Activated gamma-delta T cell (primary cell): ENCODE measurements at regions not wholly inside any gene's neighbourhood (a gene's known extent, or its start where the extent isn't known, plus 50 kb on each side); places are given as distances from the start of the nearest gene placed in this dataset.
"Not testable (repeated sequence)": the region's sequence is repeated elsewhere in the genome, so short reads cannot be mapped to it uniquely, and the experiment has no call there.

Source experiments
- DNase-seq: peaks from one replicate; lab custom pipeline; 2025; lab: John Stamatoyannopoulos, UW

DNA sequence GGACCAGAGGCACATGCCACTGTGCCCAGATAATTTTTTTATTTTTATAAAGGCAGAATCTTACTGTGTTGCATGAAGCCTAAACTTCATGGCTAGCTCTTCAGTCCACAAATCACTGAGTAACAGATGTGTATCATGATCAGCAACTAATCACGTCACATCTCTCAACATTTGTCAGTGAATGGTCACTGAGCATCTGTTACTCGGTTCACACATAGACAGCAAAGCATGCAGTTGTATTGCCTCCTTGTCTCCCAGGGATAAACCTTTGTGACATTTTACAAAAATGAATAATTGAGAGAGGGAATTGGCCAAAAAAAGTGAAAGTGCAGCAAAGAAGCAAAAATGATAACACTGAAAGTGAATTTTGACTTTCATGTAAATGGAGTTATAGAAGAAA, 85.9 kb upstream of the BTG1 start:
- DNase-seq, result not testable (repeated sequence)

DNA sequence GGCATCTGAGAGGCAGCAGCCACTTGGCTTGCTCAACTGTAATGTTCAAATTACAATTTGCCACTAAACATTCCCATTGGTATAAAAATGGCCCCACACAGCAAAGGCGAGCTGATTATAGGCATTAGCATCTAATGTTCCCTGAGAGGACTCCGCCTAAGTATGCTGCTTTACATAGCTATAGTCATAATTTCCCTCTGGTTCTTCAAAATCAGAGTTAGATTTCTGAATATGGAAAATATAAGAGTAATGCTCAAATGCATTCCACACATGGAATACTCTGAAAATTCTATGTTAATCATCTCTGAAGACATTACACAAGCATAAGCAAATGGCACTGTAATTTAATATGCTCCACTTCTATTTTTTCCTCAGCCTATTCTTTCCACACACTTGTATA, 83.7 kb upstream of the BTG1 start:
- no peak for DNase-seq

DNA sequence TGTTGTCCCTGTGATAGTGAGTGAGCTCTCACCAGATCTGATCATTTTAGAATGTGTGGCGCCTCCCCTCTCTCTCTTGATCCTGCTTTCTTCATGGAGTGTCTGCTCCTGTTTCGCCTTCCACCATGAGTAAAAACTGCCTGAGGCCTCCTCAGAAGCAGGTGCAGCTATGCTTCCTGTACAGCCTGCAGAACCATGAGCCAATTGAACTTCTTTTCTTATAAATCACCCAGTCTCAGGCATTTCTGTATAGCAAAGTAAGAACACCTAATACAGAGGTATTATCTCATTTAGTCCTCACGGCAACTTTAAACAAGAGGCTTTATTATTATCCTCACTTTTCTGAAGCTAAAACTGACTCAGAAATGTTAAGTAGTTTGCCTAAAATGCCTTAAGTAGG, 81.3 kb upstream of the BTG1 start:
- no peak for DNase-seq

DNA sequence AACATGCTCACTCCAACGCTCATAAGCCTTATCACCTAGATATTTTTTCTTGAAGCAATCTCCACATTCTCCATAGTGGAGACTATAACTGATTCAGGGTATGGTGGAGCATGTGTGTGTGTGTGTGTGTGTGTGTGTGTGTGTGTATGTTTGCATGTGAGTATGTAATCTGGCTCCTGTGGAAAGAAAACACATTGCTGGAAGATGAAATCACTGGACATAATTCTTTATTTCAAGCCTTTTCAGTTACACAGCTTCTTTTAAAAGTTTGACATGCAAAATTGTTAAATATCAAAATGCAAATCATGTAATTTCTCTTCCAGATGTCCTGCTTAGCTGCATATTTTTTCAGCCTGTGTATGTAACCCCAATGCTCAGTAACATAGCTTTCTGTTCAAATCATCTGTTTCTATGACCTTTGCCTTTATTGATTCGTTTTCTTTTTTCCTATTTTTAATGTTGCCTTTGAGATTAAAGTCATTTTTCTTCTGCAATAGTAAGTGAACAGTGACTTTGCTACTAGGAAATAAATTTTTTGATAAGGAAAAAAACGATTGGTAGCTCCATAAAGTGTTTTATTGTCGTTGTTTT, 80.5 kb upstream of the BTG1 start:
- DNase-seq, result no peak

DNA sequence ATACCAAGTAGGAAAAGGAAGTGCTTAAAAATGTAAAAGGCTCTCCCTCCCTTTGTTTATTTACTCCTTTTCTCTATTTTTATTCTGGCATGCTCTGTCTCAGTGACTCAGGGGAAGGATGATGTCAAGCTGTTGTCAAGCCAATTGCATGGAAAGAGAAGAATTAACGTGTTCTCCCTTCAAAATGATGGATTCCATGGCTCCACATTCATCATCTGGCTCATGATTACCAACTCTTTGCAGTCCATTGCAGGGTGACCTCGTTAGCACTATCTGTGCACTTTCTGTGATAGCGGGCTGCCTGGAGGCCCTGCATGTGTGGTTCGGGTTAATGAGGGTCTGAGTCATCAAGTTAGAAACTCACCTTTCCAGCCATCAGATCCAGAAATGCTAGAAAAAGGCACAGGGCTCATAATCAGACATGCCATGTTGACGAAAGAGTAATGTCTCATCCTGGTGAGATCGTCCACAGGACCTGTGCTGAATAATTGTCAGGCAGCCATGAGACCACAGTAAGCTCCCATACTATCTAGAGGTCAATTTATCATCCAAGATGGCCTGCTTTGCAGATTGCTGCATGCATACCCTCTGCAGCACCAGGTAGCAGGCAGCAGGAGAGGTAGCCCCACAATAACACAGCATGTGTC, 79.2 kb upstream of the BTG1 start:
- no peak for DNase-seq

DNA sequence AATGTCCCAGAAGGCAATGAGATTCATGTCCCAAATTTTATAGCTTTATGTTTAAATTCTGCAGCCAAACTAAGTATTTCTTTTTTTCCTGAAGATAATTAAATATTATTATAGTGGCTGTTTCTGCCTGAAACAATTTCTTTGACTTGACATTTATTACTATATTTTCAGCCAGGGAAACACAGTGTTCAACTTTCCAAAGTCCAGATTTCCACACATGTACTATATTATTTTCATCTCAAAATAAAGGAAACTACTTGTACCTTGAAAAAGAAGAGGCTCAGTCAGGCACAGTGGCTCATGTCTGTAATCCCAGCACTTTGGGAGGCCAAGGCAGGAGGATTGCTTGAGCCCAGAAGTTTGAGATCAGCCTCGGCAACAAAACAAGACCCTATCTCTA, 77.8 kb upstream of the BTG1 start:
- DNase-seq, result no peak

DNA sequence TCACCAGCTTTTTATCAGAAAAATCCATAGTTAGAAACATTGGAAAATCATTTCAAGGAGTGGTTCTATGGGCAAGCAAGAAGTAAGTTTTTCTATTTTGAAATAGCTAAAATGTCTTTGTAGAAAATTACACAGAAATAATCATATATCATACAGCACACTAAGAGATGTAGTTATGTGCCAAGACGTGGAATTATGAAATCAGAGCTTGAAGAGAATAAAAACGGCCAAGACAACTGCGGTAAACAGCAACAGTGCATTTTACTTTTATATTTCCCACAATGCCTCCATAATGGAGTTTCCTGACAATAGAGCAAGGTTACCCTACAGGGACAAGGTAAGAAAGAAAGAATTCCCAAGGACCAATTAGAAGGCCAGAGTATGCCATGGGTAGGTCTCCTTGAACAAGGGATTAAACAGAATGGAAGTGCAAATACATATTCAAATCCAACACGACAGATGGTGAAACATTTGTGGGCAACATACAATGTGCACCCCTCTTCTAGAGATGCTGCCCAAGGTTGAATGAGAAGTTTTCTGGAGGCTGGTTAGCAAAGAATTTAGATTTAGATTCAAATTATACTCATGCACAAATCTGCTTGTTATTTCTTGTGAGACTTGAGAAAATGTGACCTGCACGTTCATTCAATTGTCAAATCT, 76.1 kb upstream of the BTG1 start:
- no peak for DNase-seq

DNA sequence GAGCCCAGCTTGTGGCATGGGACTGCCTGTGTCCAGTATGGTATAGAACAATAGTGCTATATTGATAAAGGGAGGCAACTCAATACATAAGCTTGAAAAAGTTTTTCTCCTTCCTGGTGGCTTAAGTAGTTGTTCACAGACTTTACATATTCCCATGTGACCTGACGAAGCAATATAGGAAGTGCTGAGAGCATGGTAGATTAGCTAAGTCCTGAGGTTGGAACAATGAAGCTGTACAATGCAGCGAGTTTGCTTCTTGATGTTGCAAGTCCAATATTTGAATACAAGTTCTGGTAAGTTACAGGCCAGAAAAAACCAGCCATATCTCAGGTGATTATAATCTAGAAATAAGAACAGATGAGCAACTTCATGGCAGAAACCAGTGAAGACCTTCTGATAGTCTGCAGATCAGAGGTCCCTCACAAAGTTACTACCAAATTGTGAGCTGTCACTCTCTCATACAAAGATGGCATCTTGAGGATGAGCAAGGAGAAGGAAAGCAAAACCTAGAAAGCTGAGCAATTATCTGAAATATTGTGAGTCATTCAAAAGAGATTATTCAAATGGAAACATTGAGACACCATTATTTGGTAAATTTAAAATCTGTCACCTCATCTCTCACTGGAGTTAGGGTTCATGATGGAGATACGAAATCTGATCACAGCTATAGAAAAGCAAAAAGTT, 72.9 kb upstream of the BTG1 start:
- no peak for DNase-seq

DNA sequence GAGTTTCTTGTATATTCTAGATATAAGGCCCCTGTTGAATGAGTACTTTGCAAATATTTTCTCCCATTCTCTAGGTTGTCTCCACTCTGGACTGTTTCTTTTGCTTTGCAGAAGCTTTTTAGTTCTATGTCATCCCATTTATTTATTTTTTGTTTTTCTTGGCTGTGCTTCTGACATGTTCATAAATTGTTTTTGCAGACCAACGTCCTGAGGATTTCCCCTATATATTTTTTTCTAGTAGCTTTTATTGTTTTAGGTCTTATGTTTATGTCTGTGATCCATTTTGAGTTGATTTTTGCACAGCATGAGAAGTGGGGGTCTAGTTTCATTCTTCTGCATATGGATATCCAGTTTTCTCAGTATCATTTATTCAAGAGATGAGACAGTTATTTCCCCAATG, 70.4 kb upstream of the BTG1 start:
- DNase-seq, result no peak

DNA sequence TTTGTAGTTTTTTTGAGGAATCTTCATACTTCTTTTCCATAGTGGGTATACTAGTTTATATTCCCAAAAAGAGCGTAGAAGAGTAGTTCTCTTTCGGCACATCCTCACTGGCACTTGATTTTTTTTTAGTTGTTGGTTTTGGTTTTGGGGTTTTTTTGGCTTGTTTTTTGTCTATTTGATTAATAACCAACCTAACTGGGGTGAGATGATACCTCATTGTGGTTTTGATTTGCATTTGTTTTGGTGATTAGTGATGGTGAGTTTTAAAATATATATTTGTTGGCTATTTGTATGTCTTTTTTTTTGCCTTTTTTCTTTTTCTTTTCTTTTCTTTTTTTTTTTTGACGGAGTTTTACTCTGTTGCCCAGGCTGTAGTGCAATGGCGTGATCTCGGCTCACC, 69.7 kb upstream of the BTG1 start:
- DNase-seq, result no peak

DNA sequence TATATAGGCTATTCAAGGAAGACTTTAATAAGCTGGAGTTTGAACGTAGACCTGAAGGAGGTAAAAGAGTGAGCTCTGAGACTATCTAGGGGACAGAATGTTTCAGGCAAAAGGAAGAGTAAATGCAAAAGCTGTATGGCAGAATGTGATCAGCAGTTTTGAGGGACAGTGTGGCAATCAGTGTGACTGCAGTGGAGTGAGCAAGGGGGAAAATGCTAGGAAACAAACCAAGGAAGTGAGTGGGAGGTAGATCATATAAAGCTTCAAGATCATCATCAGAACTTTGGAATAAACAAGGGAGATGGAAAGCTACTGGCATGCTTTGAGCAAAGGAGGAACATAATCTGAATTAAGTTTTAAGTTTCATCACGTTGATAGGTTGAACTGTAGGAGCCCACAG, 67.5 kb upstream of the BTG1 start:
- no peak for DNase-seq

DNA sequence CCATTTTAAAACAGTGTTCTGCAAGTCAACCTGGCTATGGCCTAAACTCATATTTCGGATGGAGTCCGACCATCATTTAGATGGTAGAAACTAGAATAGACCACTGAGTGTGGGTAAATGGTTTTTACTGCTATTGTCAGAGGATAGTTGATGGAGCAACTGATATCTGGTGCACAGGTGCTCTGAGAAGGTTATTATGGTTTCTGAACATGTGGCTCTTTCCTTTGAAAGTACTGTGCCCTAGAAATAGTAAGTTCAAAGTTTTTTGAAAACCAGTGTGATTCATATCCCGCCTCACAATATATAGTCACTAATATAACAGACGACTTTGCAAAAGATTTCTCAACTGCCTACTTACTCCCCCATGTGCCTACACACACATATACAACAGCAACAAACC, 64.4 kb upstream of the BTG1 start:
- DNase-seq, result no peak

DNA sequence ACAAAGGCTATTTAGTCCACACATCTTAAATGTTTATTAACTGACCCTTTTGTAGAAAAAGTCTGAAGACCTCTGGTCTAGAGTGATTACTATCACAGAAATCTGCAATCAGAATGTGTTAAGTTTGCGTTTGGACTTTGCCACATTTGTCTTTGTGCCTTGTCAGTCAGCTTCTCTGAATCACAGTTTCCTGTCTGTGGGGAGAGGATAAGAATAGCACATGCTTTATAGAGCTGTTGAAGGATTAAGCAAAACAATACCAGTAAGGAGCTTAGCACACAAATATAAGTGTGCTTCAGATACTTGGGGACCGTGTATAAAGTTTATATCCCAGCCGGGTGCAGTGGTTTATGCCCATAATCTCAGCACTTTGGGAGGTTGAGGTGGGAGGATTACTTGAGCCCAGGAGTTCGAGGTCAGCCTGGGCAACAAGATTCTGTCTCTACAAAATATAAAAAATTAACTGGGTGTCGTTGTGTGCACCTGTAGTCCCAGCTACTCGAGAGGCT, 63.0 kb upstream of the BTG1 start:
- DNase-seq, result no peak

DNA sequence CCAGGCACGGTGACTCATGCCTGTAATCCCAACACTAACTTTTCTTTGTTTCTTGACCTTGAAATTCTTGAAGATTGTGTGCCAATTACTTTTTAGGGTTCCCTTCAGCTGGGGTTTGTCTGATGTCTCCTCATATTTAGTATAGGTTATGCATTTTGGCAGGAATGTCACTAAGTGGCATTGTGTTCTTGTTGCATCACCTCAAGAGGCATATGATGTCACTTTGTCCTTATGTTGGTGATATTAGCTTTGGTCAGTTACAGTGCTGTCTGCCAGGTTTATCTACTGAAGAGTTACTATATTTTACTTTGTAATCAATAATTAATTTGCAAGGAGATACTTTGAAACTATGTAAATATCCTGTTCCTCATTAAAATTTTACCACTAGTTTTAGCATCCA, 61.0 kb upstream of the BTG1 start:
- no peak for DNase-seq

DNA sequence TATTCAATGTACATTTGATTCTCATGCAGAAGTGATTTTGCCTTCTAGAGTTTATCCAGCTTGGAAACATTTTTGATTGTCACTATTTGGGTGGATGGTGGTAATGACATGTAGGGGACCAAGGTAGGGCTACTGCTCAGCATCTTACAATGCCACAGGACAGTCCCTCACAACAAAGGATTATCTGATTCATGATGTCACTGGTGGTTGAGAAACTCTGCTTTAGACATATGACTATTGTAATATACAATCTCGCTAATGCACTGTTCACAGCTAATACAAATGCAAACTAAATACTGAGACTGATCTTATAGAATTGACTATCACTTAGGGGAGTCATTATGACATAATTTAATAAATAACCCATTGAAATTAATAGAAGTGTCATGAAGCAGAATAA, 60.4 kb upstream of the BTG1 start:
- no peak for DNase-seq

DNA sequence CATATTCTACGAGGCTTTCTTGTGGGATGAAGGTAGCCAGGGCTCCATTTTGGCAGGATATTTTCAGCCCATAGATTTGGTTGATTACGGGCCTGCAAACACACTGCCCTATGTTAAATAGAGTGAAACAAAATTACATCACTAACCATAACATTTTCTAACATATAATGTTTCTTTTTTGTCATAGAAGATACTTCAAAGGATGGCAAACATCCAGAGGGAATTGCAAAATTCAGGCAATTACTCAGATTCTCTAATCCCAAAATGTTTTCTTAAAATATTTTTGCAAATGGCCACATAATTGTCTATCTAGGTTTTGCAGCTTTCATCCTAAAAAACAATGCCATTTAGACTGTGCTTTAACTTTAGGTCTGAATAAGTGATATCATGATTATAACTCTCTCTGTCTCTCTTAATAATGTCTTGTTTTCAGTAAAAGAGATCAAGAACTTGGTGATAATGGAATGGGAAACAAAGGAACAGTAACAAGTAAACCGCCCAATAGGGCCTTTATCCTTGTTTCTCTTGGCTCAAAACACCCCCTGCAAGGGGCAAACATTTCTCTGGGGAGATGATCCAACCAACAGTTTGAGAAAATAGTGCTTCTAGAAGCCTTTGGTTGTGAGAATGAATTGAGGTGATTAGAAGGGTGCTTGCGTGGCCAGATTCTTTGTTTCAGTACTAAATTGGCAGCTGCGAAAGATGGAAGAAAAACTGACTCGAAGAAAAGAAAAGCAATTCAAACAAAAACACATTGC, 54.4 kb upstream of the BTG1 start:
- DNase-seq, result no peak

DNA sequence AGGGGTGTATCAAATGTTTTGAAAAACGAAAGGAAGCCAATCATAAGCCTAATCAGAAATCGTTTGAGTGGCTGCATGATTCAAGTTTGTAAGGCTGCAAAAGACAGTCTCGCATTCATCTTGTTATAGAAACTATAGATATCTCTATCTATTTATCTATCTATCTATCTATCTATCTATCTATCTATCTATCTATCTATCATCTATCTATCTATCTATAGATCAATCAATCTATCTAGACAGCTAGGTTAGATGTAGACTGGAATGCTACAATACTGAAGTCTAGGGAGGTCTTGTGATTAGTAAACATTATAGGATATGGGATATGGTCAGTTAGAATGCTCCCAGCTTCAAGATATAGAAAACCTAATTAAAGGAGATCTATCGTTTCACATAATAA, 52.2 kb upstream of the BTG1 start:
- no peak for DNase-seq

DNA sequence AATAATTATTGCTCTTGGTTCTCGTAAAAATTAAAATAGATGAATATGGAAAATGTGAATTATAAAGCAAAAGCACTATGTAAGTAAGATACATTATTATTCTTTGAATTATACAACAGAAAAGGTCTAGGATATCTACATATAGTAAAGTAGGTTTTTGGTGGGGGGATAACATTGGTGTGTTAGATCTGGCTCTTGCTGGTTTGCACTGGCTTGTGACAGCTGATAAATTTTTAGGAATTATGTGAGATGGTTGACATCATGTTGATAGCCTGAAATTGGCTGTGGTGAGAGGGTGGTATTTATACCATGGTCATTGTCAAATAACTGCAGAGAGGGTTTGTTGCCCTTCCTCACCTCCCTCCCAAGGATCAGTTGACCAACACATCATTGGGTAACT, 50.7 kb upstream of the BTG1 start:
- DNase-seq, result no peak
